ENCODE measurements at regions not wholly inside any gene's neighbourhood (a gene's known extent, or its start where the extent isn't known, plus 50 kb on each side); places are given as distances from the start of the nearest gene placed in this dataset.

DNA sequence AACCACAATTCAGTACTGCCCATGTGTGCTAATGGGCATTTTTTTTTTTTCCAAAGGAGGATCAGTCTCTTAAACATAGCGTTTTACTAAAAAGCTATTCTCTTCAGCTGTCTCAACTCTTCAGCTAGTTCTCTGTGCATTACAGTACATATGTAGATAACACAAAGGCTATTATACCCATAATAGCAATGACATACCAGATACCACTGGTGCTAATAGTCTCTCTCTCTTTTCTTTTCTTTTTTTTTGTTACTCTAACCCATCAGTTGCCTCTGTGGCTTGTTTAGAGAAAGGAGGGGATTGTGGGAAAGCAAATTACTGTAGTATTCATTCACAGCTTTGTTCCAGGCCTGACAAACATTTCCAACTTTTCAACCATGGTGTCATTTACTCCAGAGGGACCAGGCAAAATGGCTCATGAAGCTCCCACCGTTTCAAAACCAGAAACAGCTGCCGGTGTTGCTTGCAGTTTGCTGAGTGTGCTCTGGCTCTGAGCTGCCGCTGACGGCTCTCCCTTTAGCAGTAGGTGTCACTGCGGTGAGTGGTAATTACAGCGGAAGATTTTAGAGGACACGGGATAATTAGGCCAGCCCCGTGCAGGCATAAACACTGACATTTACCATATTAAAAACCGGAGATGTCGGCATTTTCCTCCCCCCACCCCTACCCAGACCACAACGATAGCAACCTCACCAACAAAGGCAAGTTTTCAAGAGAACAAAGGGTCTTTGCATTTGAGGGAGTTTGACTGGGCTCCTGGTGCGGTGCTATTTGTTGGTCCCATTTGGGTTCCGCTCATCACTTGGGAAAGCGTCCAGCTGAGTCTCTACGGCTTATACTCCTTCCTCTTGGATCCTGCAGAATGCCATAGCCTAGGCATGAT is 1005.5 kb downstream of the KCNMA1 start:
- H3K36me3 ChIP-seq (ENCODE audit: insufficient read depth): no peaks in the 10 kb centered on the region
- H2AFZ ChIP-seq (ENCODE audit: low read depth): no peak overlapping the region
- no peak overlapping the region for H3K27ac ChIP-seq
- H3K27me3 ChIP-seq (ENCODE audit: insufficient read depth, low read depth): no peaks in the 10 kb centered on the region
- no peak overlapping the region for H3K4me2 ChIP-seq
- no peaks in the 10 kb centered on the region for H3K4me1 ChIP-seq (ENCODE audit: low read depth, poor library complexity, severe bottlenecking)
- no peak overlapping the region for H3K4me3 ChIP-seq (IDR thresholded peaks at IDR 0.05; ENCODE audit: insufficient read depth, low read depth, low read length)
- no peaks in the 10 kb centered on the region for H3K79me2 ChIP-seq (ENCODE audit: insufficient read depth, low read depth)
- TF ChIP-seq, protein P1, sequence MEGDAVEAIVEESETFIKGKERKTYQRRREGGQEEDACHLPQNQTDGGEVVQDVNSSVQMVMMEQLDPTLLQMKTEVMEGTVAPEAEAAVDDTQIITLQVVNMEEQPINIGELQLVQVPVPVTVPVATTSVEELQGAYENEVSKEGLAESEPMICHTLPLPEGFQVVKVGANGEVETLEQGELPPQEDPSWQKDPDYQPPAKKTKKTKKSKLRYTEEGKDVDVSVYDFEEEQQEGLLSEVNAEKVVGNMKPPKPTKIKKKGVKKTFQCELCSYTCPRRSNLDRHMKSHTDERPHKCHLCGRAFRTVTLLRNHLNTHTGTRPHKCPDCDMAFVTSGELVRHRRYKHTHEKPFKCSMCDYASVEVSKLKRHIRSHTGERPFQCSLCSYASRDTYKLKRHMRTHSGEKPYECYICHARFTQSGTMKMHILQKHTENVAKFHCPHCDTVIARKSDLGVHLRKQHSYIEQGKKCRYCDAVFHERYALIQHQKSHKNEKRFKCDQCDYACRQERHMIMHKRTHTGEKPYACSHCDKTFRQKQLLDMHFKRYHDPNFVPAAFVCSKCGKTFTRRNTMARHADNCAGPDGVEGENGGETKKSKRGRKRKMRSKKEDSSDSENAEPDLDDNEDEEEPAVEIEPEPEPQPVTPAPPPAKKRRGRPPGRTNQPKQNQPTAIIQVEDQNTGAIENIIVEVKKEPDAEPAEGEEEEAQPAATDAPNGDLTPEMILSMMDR (conservative IDR thresholded peaks at IDR 0.05; ENCODE audit: low read depth, low read length): no peak
- no peaks in the 10 kb centered on the region for H4K20me1 ChIP-seq (ENCODE audit: insufficient read depth)
- H3K9ac ChIP-seq: no peak overlapping the region

DNA sequence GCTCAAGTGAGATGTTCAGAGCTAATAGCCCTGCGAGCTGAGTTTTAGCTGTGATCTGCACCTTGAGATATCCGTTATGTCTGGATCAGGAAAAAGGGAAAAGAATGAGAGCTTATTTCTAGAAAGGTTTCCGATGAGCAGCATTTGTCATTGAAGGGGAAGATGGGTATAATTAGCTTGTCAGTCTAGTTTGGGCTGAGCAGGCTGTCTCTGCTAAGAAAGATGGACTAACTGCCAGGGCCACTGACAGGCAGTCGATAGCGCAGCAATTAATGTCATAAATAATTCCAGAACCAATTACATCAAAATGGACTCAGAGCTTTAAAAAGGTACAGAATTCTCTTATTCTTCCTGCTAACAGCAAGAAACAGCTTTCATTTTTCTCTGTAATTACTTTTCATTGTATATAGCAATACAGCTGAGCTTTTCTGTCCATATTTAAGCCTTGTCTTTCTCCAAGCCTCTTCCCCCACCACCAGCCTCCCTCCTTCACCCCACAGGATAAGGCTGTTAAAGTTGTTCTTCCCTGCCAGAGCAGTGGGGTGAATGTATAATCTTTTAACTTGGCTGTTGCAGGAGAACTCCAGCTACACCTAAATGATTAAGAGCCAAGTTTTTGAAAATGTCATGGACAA is 1006.5 kb downstream of the KCNMA1 start:
- H3K4me2 ChIP-seq: no peak overlapping the region
- H3K9ac ChIP-seq: no peak overlapping the region
- no peaks in the 10 kb centered on the region for H3K79me2 ChIP-seq (ENCODE audit: insufficient read depth, low read depth)
- no peaks in the 10 kb centered on the region for H4K20me1 ChIP-seq (ENCODE audit: insufficient read depth)
- H3K4me3 ChIP-seq (IDR thresholded peaks at IDR 0.05; ENCODE audit: insufficient read depth, low read depth, low read length): no peak overlapping the region
- TF ChIP-seq, protein P1 (conservative IDR thresholded peaks at IDR 0.05; ENCODE audit: low read depth, low read length): no peak
- H3K36me3 ChIP-seq (ENCODE audit: insufficient read depth): no peaks in the 10 kb centered on the region
- H3K27ac ChIP-seq: no peak overlapping the region
- no peaks in the 10 kb centered on the region for H3K4me1 ChIP-seq (ENCODE audit: low read depth, poor library complexity, severe bottlenecking)
- H2AFZ ChIP-seq (ENCODE audit: low read depth): no peak overlapping the region
- no peaks in the 10 kb centered on the region for H3K27me3 ChIP-seq (ENCODE audit: insufficient read depth, low read depth)

DNA sequence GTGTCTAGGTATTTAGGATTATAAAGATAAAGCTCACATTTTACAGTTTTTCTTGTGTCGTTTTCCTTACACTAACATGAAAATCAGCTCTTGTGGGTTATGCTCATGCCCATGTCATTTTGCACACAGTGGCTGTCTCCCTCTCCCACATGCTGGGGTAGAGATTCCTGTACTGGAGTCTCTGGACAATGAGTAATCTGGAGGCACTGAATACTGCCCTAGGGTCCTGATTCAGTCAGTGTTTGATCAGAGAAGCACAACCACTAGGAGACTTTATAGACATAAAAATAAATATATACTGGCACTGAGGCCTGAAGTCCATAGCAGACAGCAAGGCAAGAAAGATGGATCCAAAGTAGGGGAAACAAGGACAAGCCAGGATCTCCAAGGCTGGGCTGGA is 1008.8 kb downstream of the KCNMA1 start:
- H2AFZ ChIP-seq (ENCODE audit: low read depth): no peak overlapping the region
- no peak overlapping the region for H3K4me3 ChIP-seq (IDR thresholded peaks at IDR 0.05; ENCODE audit: insufficient read depth, low read depth, low read length)
- TF ChIP-seq, protein P1 (conservative IDR thresholded peaks at IDR 0.05; ENCODE audit: low read depth, low read length): no peak
- H3K36me3 ChIP-seq (ENCODE audit: insufficient read depth): no peaks in the 10 kb centered on the region
- no peaks in the 10 kb centered on the region for H4K20me1 ChIP-seq (ENCODE audit: insufficient read depth)
- no peaks in the 10 kb centered on the region for H3K79me2 ChIP-seq (ENCODE audit: insufficient read depth, low read depth)
- no peak overlapping the region for H3K4me2 ChIP-seq
- H3K27ac ChIP-seq: no peak overlapping the region
- no peak overlapping the region for H3K9ac ChIP-seq
- H3K27me3 ChIP-seq (ENCODE audit: insufficient read depth, low read depth): no peaks in the 10 kb centered on the region
- H3K4me1 ChIP-seq (ENCODE audit: low read depth, poor library complexity, severe bottlenecking): no peaks in the 10 kb centered on the region

DNA sequence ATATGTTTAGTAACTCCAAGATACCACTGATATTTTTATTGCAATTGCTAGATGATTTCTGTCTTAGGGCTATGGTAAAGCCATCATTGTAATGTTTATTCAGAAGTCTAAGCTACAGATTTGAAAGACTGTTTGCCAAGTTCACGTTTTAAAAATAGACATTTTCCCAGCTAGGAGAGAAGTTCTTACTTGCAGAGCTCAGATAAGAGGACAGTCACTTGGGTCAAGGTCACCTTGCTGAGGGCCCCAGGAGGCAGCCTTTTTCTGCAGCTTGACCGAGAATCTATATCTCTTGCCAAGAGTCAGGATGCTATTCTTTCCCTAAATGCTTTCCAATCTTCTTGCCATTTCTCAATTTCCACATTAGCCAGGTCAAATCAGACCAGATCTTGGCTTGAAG is 1011.2 kb downstream of the KCNMA1 start:
- H3K36me3 ChIP-seq (ENCODE audit: insufficient read depth): no peaks in the 10 kb centered on the region
- H3K27me3 ChIP-seq (ENCODE audit: insufficient read depth, low read depth): no peaks in the 10 kb centered on the region
- no peaks in the 10 kb centered on the region for H4K20me1 ChIP-seq (ENCODE audit: insufficient read depth)
- no peak overlapping the region for H3K4me2 ChIP-seq
- H3K9ac ChIP-seq: no peak overlapping the region
- no peaks in the 10 kb centered on the region for H3K79me2 ChIP-seq (ENCODE audit: insufficient read depth, low read depth)
- H3K27ac ChIP-seq: no peak overlapping the region
- no peak overlapping the region for H3K4me3 ChIP-seq (IDR thresholded peaks at IDR 0.05; ENCODE audit: insufficient read depth, low read depth, low read length)
- H2AFZ ChIP-seq (ENCODE audit: low read depth): no peak overlapping the region
- H3K4me1 ChIP-seq (ENCODE audit: low read depth, poor library complexity, severe bottlenecking): no peaks in the 10 kb centered on the region
- TF ChIP-seq, protein P1 (conservative IDR thresholded peaks at IDR 0.05; ENCODE audit: low read depth, low read length): no peak

Measured in KMS-11 (cell line).